Fibroblast of upper back skin (primary cell): ENCODE measurements at regions not wholly inside any gene's neighbourhood (a gene's known extent, or its start where the extent isn't known, plus 50 kb on each side); places are given as distances from the start of the nearest gene placed in this dataset.

Experiments
- DNase-seq: peaks from one replicate; pipeline ENCODE4 v3.0.0-alpha.2; 2013

- DNase-seq, result no peak
These were observed 798.1 kb downstream of the ADGRL2 start for GRCh38 chr1:82598812-82599211.

- DNase-seq, result no peak
These were observed 797.6 kb downstream of the ADGRL2 start for GRCh38 chr1:82598337-82598736.

- peak; percentile 87 for DNase-seq
These were observed 796.9 kb downstream of the ADGRL2 start for GRCh38 chr1:82597649-82598048.

GRCh38 chr1:82597141-82597540 is 796.4 kb downstream of the ADGRL2 start:
- DNase-seq, result no peak

- peak; percentile 33 for DNase-seq
These were observed 792.8 kb downstream of the ADGRL2 start for GRCh38 chr1:82593561-82593960.

- DNase-seq, result no peak
These were observed 788.9 kb downstream of the ADGRL2 start for GRCh38 chr1:82589588-82589987.

GRCh38 chr1:82587371-82587770 is 786.6 kb downstream of the ADGRL2 start:
- no peak for DNase-seq

- no peak for DNase-seq
These were observed 785.7 kb downstream of the ADGRL2 start for GRCh38 chr1:82586473-82586872.

GRCh38 chr1:82582347-82582746 is 781.6 kb downstream of the ADGRL2 start:
- no peak for DNase-seq

- no peak for DNase-seq
These were observed 777.5 kb downstream of the ADGRL2 start for GRCh38 chr1:82578086-82578726.

GRCh38 chr1:82567348-82567747 is 766.6 kb downstream of the ADGRL2 start:
- no peak for DNase-seq

- peak; percentile 82 for DNase-seq
These were observed 764.8 kb downstream of the ADGRL2 start for GRCh38 chr1:82565546-82565945.

- DNase-seq, result peak; percentile 84
These were observed 764.4 kb downstream of the ADGRL2 start for GRCh38 chr1:82565146-82565545.

GRCh38 chr1:82564333-82564732 is 763.6 kb downstream of the ADGRL2 start:
- DNase-seq, result no peak

GRCh38 chr1:82562448-82562847 is 761.7 kb downstream of the ADGRL2 start:
- DNase-seq, result peak; percentile 4

- DNase-seq, result no peak
These were observed 759.8 kb downstream of the ADGRL2 start for GRCh38 chr1:82560566-82560965.

- no peak for DNase-seq
These were observed 754.8 kb downstream of the ADGRL2 start for GRCh38 chr1:82555501-82555900.

- DNase-seq, result no peak
These were observed 749.1 kb downstream of the ADGRL2 start for GRCh38 chr1:82549841-82550240.

GRCh38 chr1:82542766-82543165 is 742.0 kb downstream of the ADGRL2 start:
- peak; percentile 29 for DNase-seq

GRCh38 chr1:82542141-82542540 is 741.4 kb downstream of the ADGRL2 start:
- DNase-seq, result no peak

GRCh38 chr1:82540006-82540405 is 739.3 kb downstream of the ADGRL2 start:
- no peak for DNase-seq

- peak; percentile 53 for DNase-seq
These were observed 738.1 kb downstream of the ADGRL2 start for GRCh38 chr1:82538876-82539275.

GRCh38 chr1:82534996-82535395 is 734.3 kb downstream of the ADGRL2 start:
- DNase-seq, result peak; percentile 21

GRCh38 chr1:82525378-82525777 is 724.6 kb downstream of the ADGRL2 start:
- DNase-seq, result no peak

- no peak for DNase-seq
These were observed 719.9 kb downstream of the ADGRL2 start for GRCh38 chr1:82520611-82521010.
